GM23338 (cell line): ENCODE measurements at regions not wholly inside any gene's neighbourhood (a gene's known extent, or its start where the extent isn't known, plus 50 kb on each side); places are given as distances from the start of the nearest gene placed in this dataset.
A peak's percentile ranks its signal among the peaks of the same experiment; 100 is the strongest.
"Not testable (repeated sequence)": the region's sequence is repeated elsewhere in the genome, so short reads cannot be mapped to it uniquely, and the experiment has no call there.

Source experiments
- ATAC-seq: fragments of 200-7000 bp; cut with Tn5 transposase; 3 replicates; pipeline ENCODE4 v1.9.1; 2020
- DNase-seq: peaks from one replicate; pipeline ENCODE4 v3.0.0-alpha.2; 2015; ENCODE audit warnings: low spot score
- H2AFZ ChIP-seq: fragments of 200-600 bp; sonication (generic); 2 replicates; pipeline ENCODE4 v1.8.0; 2016; ENCODE audit warnings: antibody characterized with exemption, mild to moderate bottlenecking, moderate library complexity
- H3F3A ChIP-seq: fragments of 200-600 bp; sonication (generic); replicated peaks from 2 replicates; pipeline ENCODE4 v1.8.0; 2017; ENCODE audit warnings: antibody characterized with exemption, mixed run types, low read depth
- H3K27ac ChIP-seq: fragments of 200-600 bp; sonication (generic); 2 replicates; pipeline ENCODE4 v1.6.1; 2016; ENCODE audit warnings: low read depth
- H3K27me3 ChIP-seq: fragments of 200-600 bp; sonication (generic); 2 replicates; pipeline ENCODE4 v1.8.0; 2016; ENCODE audit warnings: mild to moderate bottlenecking, mixed run types, moderate library complexity; ENCODE audit not compliant: insufficient read depth
- H3K36me3 ChIP-seq: fragments of 200-600 bp; sonication (generic); 2 replicates; pipeline ENCODE4 v1.8.0; 2016; ENCODE audit warnings: mild to moderate bottlenecking; ENCODE audit not compliant: insufficient read depth
- H3K4me1 ChIP-seq: fragments of 200-600 bp; sonication (generic); 2 replicates; pipeline ENCODE4 v1.8.0; 2016; ENCODE audit warnings: mild to moderate bottlenecking, moderate library complexity; ENCODE audit not compliant: insufficient read depth
- H3K4me2 ChIP-seq: fragments of 200-600 bp; sonication (generic); 2 replicates; pipeline ENCODE4 v1.7.1; 2017; ENCODE audit warnings: mixed run types
- H3K4me3 ChIP-seq: fragments of 200-600 bp; sonication (generic); 2 replicates; pipeline ENCODE4 v1.6.1; 2016; ENCODE audit warnings: mixed run types
- H3K79me2 ChIP-seq: fragments of 200-600 bp; sonication (generic); replicated peaks from 2 replicates; pipeline ENCODE4 v1.8.0; 2017; ENCODE audit warnings: mild to moderate bottlenecking; ENCODE audit not compliant: insufficient read depth
- H3K9me2 ChIP-seq: fragments of 200-600 bp; sonication (generic); 2 replicates; pipeline ENCODE4 v1.8.0; 2017; ENCODE audit not compliant: insufficient read depth
- H4K20me1 ChIP-seq: fragments of 200-600 bp; sonication (generic); replicated peaks from 2 replicates; pipeline ENCODE4 v1.8.0; 2017; ENCODE audit warnings: mild to moderate bottlenecking; ENCODE audit not compliant: insufficient read depth
- H3K27ac Mint-ChIP-seq: 2 replicates; pipeline ENCODE4 v1.8.0; 2020; ENCODE audit warnings: inconsistent platforms, mild to moderate bottlenecking, moderate library complexity, mixed read lengths
- H3K27me3 Mint-ChIP-seq: 3 replicates; pipeline ENCODE4 v1.8.0; 2022; ENCODE audit warnings: low read depth, mild to moderate bottlenecking, moderate library complexity, mixed read lengths, inconsistent platforms; ENCODE audit not compliant: insufficient read depth, poor library complexity
- H3K36me3 Mint-ChIP-seq: 3 replicates; pipeline ENCODE4 v1.8.0; 2021; ENCODE audit warnings: low read depth, mild to moderate bottlenecking, inconsistent platforms, moderate library complexity, mixed read lengths
- H3K4me1 Mint-ChIP-seq: 3 replicates; pipeline ENCODE4 v1.8.0; 2020; ENCODE audit warnings: mild to moderate bottlenecking, inconsistent platforms, mixed read lengths
- H3K4me3 Mint-ChIP-seq: 3 replicates; pipeline ENCODE4 v1.8.0; 2021; ENCODE audit warnings: moderate library complexity, mild to moderate bottlenecking, inconsistent platforms, mixed read lengths
- H3K9me3 Mint-ChIP-seq: 3 replicates; pipeline ENCODE4 v1.8.0; 2020; ENCODE audit warnings: moderate library complexity, mild to moderate bottlenecking, inconsistent platforms, mixed read lengths
- TF ChIP-seq, protein P1 (sequence below), 2 experiments: fragments of 200-600 bp in 1 of 2; sonication (generic) in 1 of 2; conservative IDR thresholded peaks; 2 replicates each; pipeline versions ENCODE4 v1.5.1 to v1.6.1; 2016 to 2017; ENCODE audit warnings: antibody characterized with exemption in 2 of 2, low read depth in 2 of 2, mild to moderate bottlenecking in 2 of 2, moderate library complexity in 1 of 2
- TF ChIP-seq, protein P2 (sequence below): fragments of 250-450 bp; sonication (Bioruptor Pico); IDR thresholded peaks from 2 replicates; pipeline ENCODE4 v1.5.0; 2020; ENCODE audit warnings: mild to moderate bottlenecking, moderate library complexity

DNA sequence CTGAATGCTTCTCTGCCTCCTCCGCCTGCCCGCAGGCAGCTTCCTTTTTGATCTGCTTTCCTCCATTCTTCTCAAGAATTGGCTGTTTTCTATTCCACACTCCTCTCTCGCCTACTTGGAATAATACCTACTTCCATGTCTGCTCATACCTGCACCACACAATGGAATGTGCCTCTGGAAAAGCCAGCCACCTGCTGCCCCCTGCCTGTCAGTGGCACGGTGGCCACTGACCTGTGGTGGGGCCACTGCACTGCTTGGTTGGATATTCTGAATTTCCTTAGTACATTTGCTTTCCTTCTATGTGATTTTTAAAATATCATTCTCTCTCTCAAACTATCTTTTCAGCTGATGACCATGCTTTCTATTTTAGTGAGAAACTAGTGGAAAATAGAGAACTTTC is 406.9 kb downstream of the DCDC2C start:
- peaks cover 2% of the 10 kb centered on the region for H3K27me3 Mint-ChIP-seq
- H3K9me2 ChIP-seq = no peaks in the 10 kb centered on the region
- peaks cover 9% of the 10 kb centered on the region for H3K36me3 Mint-ChIP-seq
- H3K4me3 ChIP-seq = no peak overlapping the region
- no peak for ATAC-seq
- no peaks in the 10 kb centered on the region for H3K4me1 Mint-ChIP-seq
- no peak overlapping the region for H3K4me2 ChIP-seq
- no peaks in the 10 kb centered on the region for H3K36me3 ChIP-seq
- H3K27me3 ChIP-seq = no peaks in the 10 kb centered on the region
- no peaks in the 10 kb centered on the region for H3K79me2 ChIP-seq
- H2AFZ ChIP-seq = no peak overlapping the region
- no peaks in the 10 kb centered on the region for H3F3A ChIP-seq
- H3K9me3 Mint-ChIP-seq = peaks cover 32% of the 10 kb centered on the region
- TF ChIP-seq, protein P1, sequence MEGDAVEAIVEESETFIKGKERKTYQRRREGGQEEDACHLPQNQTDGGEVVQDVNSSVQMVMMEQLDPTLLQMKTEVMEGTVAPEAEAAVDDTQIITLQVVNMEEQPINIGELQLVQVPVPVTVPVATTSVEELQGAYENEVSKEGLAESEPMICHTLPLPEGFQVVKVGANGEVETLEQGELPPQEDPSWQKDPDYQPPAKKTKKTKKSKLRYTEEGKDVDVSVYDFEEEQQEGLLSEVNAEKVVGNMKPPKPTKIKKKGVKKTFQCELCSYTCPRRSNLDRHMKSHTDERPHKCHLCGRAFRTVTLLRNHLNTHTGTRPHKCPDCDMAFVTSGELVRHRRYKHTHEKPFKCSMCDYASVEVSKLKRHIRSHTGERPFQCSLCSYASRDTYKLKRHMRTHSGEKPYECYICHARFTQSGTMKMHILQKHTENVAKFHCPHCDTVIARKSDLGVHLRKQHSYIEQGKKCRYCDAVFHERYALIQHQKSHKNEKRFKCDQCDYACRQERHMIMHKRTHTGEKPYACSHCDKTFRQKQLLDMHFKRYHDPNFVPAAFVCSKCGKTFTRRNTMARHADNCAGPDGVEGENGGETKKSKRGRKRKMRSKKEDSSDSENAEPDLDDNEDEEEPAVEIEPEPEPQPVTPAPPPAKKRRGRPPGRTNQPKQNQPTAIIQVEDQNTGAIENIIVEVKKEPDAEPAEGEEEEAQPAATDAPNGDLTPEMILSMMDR (conservative IDR thresholded peaks at IDR 0.05; ENCODE audit: low read depth in 2 of 2) = peak; percentile 34 to 54; a peak in 3 of 4 replicates
- TF ChIP-seq, protein P2, sequence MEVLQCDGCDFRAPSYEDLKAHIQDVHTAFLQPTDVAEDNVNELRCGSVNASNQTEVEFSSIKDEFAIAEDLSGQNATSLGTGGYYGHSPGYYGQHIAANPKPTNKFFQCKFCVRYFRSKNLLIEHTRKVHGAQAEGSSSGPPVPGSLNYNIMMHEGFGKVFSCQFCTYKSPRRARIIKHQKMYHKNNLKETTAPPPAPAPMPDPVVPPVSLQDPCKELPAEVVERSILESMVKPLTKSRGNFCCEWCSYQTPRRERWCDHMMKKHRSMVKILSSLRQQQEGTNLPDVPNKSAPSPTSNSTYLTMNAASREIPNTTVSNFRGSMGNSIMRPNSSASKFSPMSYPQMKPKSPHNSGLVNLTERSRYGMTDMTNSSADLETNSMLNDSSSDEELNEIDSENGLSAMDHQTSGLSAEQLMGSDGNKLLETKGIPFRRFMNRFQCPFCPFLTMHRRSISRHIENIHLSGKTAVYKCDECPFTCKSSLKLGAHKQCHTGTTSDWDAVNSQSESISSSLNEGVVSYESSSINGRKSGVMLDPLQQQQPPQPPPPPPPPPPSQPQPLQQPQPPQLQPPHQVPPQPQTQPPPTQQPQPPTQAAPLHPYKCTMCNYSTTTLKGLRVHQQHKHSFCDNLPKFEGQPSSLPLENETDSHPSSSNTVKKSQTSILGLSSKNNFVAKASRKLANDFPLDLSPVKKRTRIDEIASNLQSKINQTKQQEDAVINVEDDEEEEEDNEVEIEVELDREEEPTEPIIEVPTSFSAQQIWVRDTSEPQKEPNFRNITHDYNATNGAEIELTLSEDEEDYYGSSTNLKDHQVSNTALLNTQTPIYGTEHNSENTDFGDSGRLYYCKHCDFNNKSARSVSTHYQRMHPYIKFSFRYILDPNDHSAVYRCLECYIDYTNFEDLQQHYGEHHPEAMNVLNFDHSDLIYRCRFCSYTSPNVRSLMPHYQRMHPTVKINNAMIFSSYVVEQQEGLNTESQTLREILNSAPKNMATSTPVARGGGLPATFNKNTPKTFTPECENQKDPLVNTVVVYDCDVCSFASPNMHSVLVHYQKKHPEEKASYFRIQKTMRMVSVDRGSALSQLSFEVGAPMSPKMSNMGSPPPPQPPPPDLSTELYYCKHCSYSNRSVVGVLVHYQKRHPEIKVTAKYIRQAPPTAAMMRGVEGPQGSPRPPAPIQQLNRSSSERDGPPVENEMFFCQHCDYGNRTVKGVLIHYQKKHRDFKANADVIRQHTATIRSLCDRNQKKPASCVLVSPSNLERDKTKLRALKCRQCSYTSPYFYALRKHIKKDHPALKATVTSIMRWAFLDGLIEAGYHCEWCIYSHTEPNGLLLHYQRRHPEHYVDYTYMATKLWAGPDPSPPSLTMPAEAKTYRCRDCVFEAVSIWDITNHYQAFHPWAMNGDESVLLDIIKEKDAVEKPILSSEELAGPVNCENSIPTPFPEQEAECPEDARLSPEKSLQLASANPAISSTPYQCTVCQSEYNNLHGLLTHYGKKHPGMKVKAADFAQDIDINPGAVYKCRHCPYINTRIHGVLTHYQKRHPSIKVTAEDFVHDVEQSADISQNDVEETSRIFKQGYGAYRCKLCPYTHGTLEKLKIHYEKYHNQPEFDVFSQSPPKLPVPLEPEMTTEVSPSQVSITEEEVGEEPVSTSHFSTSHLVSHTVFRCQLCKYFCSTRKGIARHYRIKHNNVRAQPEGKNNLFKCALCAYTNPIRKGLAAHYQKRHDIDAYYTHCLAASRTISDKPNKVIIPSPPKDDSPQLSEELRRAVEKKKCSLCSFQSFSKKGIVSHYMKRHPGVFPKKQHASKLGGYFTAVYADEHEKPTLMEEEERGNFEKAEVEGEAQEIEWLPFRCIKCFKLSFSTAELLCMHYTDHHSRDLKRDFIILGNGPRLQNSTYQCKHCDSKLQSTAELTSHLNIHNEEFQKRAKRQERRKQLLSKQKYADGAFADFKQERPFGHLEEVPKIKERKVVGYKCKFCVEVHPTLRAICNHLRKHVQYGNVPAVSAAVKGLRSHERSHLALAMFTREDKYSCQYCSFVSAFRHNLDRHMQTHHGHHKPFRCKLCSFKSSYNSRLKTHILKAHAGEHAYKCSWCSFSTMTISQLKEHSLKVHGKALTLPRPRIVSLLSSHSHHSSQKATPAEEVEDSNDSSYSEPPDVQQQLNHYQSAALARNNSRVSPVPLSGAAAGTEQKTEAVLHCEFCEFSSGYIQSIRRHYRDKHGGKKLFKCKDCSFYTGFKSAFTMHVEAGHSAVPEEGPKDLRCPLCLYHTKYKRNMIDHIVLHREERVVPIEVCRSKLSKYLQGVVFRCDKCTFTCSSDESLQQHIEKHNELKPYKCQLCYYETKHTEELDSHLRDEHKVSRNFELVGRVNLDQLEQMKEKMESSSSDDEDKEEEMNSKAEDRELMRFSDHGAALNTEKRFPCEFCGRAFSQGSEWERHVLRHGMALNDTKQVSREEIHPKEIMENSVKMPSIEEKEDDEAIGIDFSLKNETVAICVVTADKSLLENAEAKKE (CRISPR knock-in tag) = no peak
- H4K20me1 ChIP-seq = no peaks in the 10 kb centered on the region
- no peak overlapping the region for H3K27ac ChIP-seq
- H3K4me3 Mint-ChIP-seq = no peak overlapping the region
- no peaks in the 10 kb centered on the region for H3K4me1 ChIP-seq
- no peak overlapping the region for H3K27ac Mint-ChIP-seq
- DNase-seq = no peak

DNA sequence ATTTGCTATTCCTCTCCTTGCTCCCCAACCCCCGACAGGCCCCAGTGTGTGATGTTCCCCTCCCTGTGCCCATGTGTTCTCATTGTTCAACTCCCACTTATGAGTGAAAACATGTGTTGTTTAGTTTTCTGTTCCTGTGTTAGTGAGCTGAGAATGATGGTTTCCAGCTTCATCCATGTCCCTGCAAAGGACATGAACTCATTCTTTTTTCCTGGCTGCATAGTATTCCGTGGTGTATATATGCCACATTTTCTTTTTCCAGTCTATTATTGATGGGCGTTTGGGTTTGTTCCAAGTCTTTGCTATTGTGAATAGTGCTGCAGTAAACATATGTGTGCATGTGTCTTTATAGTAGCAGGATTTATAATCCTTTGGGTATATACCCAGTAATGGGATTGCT is 412.1 kb downstream of the DCDC2C start:
- not testable (repeated sequence) for H4K20me1 ChIP-seq, H3K4me1 ChIP-seq, H3K27me3 ChIP-seq, H3K4me2 ChIP-seq, H2AFZ ChIP-seq, H3K36me3 ChIP-seq, H3K79me2 ChIP-seq, H3K27ac Mint-ChIP-seq, ATAC-seq, H3K4me3 Mint-ChIP-seq, H3K27me3 Mint-ChIP-seq, H3K4me1 Mint-ChIP-seq, H3K27ac ChIP-seq, H3F3A ChIP-seq, H3K9me2 ChIP-seq, DNase-seq, H3K4me3 ChIP-seq
- peaks cover 52% of the 10 kb centered on the region for H3K9me3 Mint-ChIP-seq
- peaks cover 10% of the 10 kb centered on the region; the same call in 2 of the 3 replicates for H3K36me3 Mint-ChIP-seq
